ENCODE measurements at regions not wholly inside any gene's neighbourhood (a gene's known extent, or its start where the extent isn't known, plus 50 kb on each side); places are given as distances from the start of the nearest gene placed in this dataset.
"Not testable (repeated sequence)": the region's sequence is repeated elsewhere in the genome, so short reads cannot be mapped to it uniquely, and the experiment has no call there.

DNA sequence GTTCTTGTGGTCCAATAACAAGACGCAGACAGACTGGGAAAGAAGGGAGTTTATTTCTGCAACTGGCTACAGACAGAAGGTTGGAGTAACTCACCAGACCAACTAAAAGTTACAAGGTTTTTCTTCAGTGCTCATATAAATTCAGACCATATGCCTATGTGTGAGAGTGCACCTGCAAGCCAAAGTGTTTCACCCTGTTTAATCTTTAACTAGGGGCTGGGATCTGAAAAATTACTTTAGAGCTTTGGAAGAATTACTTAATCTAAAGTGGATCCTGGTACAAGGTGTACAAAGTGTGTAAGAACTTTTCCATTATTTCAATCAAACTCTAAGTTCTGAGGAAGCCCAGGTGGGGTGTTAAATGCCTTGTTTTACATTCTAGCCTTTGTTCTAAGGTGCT, 930.6 kb downstream of the PCDH11X start:
- intact Hi-C loops (cut with DNase I); DNase-seq; ATAC-seq (ENCODE audit: poor library complexity): not testable (repeated sequence)

Measured in Right ventricle myocardium superior (tissue), 1 donor.